ENCODE measurements at regions not wholly inside any gene's neighbourhood (a gene's known extent, or its start where the extent isn't known, plus 50 kb on each side); places are given as distances from the start of the nearest gene placed in this dataset.
"Not testable (repeated sequence)": the region's sequence is repeated elsewhere in the genome, so short reads cannot be mapped to it uniquely, and the experiment has no call there.

- DNase-seq, result peak; percentile 30
- Mint-ChIP-seq H3K27me3 (ENCODE audit: unreplicated experiment) (no peaks in the 10 kb centered on the region), H3K4me3 (ENCODE audit: unreplicated experiment) (no peak overlapping the region), H3K4me1 (ENCODE audit: low read depth, unreplicated experiment) (no peaks in the 10 kb centered on the region), H3K36me3 (ENCODE audit: unreplicated experiment) (no peaks in the 10 kb centered on the region), H3K27ac (ENCODE audit: unreplicated experiment) (no peak overlapping the region), H3K9me3 (ENCODE audit: unreplicated experiment) (no peaks in the 10 kb centered on the region)
- no peak for TF ChIP-seq CTCF (IDR thresholded peaks at IDR 0.05; ENCODE audit: partially characterized antibody, unreplicated experiment)
Observed at GRCh38 chr9:31210978-31211570, 1173.4 kb upstream of the ACO1 start.

DNA sequence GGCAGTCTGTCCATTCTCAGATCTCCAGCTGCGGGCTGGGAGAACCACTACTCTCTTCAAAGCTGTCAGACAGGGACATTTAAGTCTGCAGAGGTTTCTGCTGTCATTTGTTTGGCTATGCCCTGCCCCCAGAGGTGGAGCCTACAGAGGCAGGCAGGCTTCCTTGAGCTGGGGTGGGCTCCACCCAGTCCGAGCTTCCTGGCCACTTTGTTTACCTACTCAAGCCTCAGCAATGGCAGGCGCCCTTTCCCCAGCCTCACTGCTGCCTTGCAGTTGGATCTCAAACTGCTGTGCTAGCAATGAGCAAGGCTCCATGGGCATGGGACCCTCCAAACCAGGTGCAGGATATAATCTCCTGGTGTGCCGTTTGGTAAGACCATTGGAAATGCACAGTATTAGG lies 1154.5 kb upstream of the ACO1 start:
- not testable (repeated sequence) for DNase-seq; H3K36me3 Mint-ChIP-seq (ENCODE audit: unreplicated experiment); H3K4me3 Mint-ChIP-seq (ENCODE audit: unreplicated experiment); H3K9me3 Mint-ChIP-seq (ENCODE audit: unreplicated experiment); H3K4me1 Mint-ChIP-seq (ENCODE audit: low read depth, unreplicated experiment); H3K27ac Mint-ChIP-seq (ENCODE audit: unreplicated experiment); H3K27me3 Mint-ChIP-seq (ENCODE audit: unreplicated experiment)

DNA sequence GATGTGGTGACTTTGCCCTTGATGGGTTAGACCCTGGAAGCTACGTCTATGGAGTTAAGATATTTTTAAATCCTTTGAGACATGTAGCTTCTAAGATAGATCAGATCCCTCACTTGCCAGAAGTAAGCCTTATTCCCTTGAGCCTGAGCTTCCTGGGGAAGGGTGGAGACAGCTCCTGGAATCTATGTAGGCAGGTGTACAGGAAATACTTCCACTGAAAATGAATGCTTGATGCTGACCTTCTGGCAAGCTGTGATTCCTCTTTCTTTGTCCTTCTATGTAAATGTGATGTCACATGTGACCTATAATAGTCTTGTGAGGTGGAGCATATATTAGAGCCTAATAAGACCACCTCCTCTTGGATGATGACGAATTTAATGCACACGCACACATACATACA lies 1152.0 kb upstream of the ACO1 start:
- H3K4me1 Mint-ChIP-seq (ENCODE audit: low read depth, unreplicated experiment), result no peaks in the 10 kb centered on the region
- no peak for DNase-seq
- H3K27ac Mint-ChIP-seq (ENCODE audit: unreplicated experiment), result no peak overlapping the region
- peaks cover 6% of the 10 kb centered on the region for H3K36me3 Mint-ChIP-seq (ENCODE audit: unreplicated experiment)
- H3K27me3 Mint-ChIP-seq (ENCODE audit: unreplicated experiment), result peaks cover 2% of the 10 kb centered on the region
- TF ChIP-seq CTCF (IDR thresholded peaks at IDR 0.05; ENCODE audit: partially characterized antibody, unreplicated experiment), result no peak
- H3K4me3 Mint-ChIP-seq (ENCODE audit: unreplicated experiment), result no peak overlapping the region
- H3K9me3 Mint-ChIP-seq (ENCODE audit: unreplicated experiment), result peaks cover 3% of the 10 kb centered on the region

GRCh38 chr9:31236344-31236743 lies 1148.1 kb upstream of the ACO1 start:
- H3K4me3 Mint-ChIP-seq (ENCODE audit: unreplicated experiment), result no peak overlapping the region
- peaks cover 2% of the 10 kb centered on the region for H3K27me3 Mint-ChIP-seq (ENCODE audit: unreplicated experiment)
- no peaks in the 10 kb centered on the region for H3K4me1 Mint-ChIP-seq (ENCODE audit: low read depth, unreplicated experiment)
- no peak overlapping the region for H3K27ac Mint-ChIP-seq (ENCODE audit: unreplicated experiment)
- DNase-seq, result no peak
- TF ChIP-seq CTCF (IDR thresholded peaks at IDR 0.05; ENCODE audit: partially characterized antibody, unreplicated experiment), result no peak
- H3K9me3 Mint-ChIP-seq (ENCODE audit: unreplicated experiment), result no peaks in the 10 kb centered on the region
- no peaks in the 10 kb centered on the region for H3K36me3 Mint-ChIP-seq (ENCODE audit: unreplicated experiment)

- H3K4me3 Mint-ChIP-seq (ENCODE audit: unreplicated experiment), result no peak overlapping the region
- H3K27ac Mint-ChIP-seq (ENCODE audit: unreplicated experiment), result no peak overlapping the region
- no peaks in the 10 kb centered on the region for H3K36me3 Mint-ChIP-seq (ENCODE audit: unreplicated experiment)
- TF ChIP-seq CTCF (IDR thresholded peaks at IDR 0.05; ENCODE audit: partially characterized antibody, unreplicated experiment), result no peak
- H3K27me3 Mint-ChIP-seq (ENCODE audit: unreplicated experiment), result no peaks in the 10 kb centered on the region
- DNase-seq, result no peak
- no peaks in the 10 kb centered on the region for H3K4me1 Mint-ChIP-seq (ENCODE audit: low read depth, unreplicated experiment)
- H3K9me3 Mint-ChIP-seq (ENCODE audit: unreplicated experiment), result no peaks in the 10 kb centered on the region
Observed at GRCh38 chr9:31243386-31243785, 1141.1 kb upstream of the ACO1 start.
